Hepatic stellate cell (primary cell): ENCODE measurements at regions not wholly inside any gene's neighbourhood (a gene's known extent, or its start where the extent isn't known, plus 50 kb on each side); places are given as distances from the start of the nearest gene placed in this dataset.
A peak's percentile ranks its signal among the peaks of the same experiment; 100 is the strongest.

Source experiments
- DNase-seq: peaks from one replicate; pipeline ENCODE4 v3.0.0; 2011; ENCODE audit warnings: low spot score

DNA sequence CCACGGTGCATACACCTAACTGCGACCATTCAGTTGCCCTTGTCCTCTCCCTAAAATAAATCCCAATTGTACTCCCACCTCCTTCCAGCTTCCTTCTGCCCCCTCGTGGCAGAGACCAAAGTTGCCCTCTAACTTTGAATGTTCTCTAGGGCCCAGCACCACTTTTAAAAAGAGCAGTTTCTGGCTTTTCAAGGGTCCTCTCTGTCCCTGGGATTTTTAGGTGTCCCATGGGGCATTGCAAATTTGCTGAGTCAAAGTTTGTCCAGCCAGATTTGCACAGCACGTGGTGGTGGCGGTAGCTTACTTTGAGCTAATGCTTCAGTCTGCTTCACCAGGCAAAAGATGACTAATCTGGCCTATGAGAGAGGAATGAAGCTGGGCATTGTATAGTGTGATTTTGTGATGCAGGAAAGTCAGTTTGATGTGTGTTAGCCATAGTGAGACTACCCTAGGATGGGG lies 100.2 kb downstream of the PERP start:
- peak; percentile 30 for DNase-seq

DNA sequence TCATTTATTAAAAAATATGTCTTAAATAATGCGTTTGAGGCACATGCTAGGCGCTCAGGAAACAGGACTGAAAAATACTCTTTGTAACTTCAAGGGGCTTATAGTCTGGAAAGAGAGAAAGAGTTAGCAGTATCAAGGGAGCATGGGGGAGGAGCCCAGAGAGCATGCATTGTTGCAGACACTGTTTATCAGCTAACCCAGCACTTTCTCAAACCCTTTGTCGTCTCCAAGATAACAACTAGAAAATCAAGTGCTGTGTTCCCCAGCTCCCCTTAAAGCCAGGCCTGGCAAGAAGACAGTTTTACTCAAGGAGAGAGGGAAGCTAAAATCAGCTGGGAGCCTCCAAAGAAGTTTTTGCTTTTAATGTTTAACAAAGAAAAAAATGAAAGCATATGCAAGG lies 98.4 kb downstream of the PERP start:
- DNase-seq: no peak

DNA sequence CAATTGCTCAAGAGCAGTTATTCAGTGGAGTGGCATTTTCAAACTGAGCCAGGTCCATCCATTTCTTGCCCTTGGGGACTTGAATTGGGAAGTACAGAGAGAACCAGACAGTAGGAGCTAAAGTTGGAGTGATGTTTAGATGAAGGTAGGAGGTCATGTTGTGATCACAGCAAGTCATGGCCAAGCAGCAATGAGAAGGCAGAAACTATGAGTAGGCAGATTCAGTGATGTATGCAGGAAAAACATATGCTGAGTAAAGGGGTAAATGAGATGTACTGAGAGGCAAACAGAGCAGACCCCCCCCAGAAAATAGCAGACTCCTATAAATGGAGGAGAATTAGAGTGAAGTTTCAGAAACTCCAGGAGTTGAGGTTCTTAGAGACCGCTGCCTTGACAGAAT lies 95.8 kb downstream of the PERP start:
- no peak for DNase-seq

DNA sequence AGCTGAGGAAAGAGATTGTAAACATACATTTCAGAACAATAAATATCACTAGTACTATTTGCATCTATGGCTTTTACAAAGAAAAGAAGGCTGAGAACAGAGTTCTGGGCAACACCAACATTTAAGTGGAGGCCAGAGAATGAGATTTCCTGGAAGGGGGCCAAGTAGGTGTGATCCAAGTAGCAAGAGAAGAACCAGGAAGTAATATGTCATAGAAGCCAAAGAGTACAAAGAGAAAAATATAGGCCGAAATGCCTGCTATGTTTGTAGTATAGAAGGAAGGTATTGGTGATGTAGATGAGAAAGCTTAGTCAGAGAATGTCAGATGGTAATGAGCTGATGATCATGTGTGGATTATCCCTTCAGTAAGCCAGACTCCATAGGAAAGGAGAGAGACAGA lies 94.5 kb downstream of the PERP start:
- no peak for DNase-seq

DNA sequence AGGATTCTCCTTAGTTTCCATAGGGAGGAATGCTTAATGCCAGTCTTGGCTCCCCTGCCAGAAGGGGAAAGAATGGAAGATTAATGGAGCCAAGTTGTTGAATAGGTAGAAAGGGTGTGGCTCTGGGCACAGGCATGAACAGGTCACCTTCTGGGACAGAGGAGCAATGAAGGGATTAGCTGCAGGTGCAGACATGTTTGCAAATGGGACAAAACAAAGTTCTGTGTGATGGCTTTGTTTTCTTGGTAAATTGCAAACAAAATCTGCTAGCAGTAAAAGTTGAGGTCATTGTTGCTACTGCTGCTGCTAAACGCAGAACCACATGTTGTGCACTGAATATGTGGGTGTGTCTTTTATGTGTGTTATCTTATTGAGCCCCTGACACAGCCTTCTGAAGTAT lies 93.3 kb downstream of the PERP start:
- DNase-seq: no peak

DNA sequence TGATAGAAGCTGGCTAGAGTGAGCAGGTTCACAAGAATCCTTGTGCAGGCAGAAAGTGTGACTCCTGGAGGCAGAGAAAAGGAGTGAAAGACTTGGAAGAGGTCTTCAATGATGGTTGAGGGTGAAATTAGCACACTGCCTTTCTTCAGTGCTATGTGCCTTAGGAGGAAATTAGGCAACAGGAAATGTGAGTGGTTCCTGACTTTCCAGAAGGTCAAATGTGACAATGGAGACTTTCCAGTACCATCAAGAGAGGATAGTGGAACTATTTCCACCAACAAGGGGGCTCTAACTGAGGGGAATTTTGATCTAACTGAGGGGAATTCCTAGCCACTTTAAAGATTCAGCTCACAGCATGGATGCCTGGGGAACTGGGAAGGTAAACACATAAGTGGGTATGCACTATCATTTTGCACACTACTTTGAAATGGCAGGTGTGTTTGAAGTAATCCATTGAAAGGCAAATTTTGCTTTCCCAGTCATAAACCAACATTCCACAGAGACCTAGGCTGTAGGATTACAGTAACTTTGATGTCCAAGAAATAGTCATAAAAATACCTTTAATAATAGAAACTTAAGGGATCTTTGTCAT lies 90.0 kb downstream of the PERP start:
- DNase-seq: no peak

DNA sequence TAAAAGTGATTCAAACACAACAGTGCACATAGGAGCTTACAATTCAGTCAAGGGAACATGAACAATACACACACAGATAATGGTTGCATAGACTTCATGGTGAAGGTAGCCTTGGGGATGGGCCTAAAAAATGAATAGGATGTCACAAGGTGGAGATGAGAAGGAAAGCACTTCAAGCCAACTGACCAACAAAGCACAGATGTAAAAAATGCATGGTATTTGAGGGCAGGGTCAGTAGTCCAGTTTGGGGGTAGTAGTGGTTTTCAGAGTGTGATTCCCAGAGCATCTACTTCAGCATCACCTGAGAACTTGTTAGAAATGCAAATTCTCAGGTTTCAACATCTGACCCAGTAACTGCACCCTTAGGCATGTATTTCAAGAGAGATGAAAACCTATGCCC lies 88.9 kb downstream of the PERP start:
- DNase-seq: no peak

DNA sequence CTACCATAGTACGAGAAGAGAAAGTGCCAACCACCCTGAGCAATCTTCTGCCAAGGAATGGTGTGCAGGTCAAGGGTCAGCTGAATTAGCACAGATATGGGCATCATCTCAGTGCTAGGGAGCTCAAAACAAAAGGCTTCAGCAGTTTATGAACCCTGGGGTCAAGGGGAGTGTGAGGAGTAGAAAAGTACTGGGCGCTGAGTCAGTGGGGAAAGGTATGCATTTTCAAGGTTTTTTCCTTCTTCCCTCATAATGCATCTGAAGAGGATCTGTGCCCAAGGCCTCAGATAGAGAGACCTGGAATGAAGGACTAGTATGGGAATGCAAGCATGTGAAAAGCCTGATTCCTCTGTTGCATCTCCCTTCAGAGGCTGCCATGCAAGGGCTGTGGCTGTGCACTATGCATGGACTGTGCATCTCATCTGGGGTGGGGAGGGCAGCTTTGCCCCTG lies 81.7 kb downstream of the PERP start:
- no peak for DNase-seq

DNA sequence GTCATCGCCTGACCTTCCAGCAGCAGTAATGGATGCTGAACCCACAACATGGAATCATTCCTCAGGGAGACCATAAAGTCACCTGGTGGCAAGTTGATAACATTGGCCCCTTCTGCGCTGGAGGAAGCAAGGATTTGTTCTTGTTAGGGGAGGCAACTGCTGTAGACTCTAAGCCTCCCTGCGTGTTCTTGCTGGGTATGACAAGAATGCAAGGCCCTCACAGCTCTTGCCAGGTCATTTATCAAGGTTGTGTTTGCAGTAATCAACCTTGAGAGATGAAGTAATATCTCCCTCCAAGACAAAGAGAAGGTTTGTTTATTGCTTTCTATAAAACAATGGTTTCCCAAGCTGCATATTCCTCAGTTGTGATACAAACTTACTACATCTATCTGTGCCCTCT lies 80.9 kb downstream of the PERP start:
- DNase-seq: no peak

DNA sequence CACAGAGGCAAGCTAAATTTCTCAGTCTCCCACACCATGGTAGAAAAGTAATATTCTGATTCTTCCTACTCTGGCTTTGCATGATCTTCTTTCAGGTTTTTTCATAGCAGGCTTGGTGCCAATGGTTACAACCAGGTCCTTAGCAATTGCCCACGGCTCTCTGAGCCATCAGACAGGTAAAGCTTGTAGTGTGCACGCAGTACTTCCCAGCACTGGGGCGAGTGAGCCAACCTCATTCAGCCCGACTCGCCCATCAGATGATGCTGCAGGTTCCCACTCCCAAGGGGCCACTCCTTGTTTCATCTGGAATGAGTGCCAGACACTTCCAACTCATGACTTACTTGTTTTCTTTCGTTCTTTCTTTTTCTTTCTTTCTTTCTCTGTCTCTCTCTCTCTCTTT lies 78.3 kb downstream of the PERP start:
- no peak for DNase-seq

DNA sequence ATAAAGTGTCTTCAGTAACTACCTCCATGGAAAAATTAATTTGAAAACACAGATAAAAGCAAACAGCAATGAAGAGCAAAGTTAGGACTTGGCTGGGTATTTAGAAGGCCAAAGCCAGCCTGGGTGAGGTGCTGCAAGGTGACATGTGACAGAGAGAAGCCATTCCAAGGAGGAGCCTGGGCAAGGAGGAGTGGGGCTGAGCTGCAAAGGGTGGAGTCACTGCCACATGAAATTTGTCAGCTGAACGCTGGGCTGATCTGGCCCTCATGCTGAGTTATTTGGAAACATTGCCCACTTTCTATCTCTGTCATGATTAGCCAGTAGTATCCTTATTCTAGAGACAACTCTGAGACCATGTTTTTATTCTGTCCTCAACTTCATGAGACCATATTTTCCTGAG lies 76.3 kb downstream of the PERP start:
- no peak for DNase-seq

DNA sequence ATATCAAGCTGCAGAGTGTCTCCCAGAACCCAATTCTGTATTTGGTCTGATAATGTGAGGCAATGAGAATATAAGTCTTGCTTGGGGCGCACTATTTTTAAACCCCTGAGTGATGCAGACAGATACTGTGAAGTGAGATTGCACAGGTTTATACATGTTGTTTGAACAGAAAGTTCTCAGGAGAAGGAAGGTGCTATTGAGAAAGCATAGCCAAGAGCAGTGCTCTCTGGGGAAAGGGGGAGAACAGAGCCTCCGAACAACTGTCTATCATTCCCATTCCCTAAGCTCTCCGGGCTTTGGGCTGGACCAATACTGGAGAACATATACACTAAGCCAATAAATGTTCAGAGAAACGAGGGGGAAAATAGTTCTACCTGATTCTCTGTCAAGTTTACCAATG lies 75.8 kb downstream of the PERP start:
- no peak for DNase-seq

DNA sequence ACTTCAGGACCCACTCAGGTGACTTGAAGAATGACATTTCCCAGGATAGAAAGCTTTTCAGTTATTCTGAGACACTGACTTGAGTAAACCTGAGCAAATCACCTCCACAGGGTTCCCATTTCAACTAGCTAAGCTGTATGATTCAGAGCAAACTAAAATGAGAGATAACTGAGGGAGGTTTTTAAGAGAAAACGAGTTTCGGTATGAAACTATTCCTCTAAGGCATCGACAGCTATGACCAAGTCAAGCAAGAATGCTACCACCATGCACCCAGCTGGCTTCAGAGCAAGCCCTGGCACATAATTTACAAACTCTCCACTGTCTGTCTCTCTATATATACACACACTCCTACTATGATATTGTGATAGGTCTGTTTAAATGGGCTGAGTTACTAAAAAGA lies 75.4 kb downstream of the PERP start:
- no peak for DNase-seq

DNA sequence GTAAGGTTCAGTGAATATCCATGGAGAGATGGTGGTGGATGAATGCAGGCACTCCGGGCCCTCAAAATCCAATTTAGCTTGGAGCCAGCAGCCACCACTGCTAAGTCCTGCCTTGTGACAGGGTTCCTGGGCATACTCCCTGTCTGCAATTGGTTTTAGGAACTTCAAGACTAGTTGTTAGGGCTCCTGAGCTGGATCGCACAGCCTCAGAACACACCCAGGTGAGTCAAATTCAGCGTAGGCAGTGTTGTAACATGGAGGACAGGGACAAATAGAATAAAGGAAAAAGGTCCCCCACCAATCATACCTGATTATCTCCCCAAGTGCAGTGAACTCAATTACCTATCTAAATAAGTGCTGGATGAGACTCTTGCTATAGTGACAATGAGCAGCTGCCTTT lies 74.6 kb downstream of the PERP start:
- DNase-seq: no peak

DNA sequence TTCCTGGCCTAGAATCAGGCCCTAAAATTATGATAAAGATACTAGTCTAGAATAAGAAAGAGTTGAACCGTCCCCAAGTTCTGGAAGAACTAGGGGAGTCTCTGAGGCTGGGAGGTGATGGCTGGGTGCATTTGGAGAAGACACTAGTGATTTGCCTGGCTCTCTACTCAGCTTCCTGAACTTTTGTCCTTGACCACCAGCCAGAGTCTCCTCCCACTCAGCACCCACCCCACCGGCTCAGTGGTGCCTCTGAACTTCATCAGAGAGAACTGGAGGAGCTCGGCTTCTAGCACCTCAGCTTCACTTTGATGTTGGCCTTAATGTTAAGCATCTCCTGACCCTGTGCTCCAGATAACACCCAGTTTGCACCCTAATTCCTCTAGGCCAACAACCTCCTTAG lies 73.0 kb downstream of the PERP start:
- no peak for DNase-seq

DNA sequence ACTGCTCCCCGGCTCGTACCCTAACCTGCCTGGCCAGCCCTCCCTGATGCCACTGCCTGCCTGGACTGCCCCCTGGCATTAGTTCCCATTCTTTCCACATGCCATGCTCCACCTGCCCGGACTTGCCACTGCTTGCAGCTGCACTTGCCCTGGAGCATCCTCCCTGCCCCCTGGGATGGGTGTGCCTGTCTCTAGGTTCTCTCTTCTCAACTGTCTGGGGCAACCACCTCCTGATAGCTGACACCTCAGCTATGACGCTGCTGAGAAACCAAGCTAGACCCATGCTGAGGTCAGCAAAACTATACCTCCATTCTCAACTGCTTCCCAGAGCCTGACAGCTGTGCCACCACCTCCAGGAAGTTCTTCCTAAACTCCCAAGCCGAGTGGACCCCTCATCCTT lies 72.1 kb downstream of the PERP start:
- no peak for DNase-seq

DNA sequence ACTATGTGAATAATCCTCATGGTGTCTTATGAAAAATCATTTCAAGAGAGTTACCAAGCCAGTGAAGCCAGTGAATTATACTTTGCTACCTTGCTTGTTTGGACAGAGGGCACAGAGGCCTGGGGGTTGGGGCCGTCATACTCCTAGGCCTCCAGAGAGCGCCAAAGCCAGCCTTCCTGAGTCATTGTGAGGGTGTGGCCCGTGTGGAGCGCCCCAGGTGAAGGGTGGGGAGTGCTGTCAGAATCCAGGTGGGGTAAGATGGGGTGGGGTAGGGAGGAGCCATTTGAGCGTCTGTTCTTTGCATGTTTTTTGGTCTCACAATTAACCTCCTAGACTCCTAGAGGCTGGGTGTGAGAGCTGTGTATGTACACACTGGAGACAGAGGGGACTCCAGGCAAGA lies 71.1 kb downstream of the PERP start:
- no peak for DNase-seq

DNA sequence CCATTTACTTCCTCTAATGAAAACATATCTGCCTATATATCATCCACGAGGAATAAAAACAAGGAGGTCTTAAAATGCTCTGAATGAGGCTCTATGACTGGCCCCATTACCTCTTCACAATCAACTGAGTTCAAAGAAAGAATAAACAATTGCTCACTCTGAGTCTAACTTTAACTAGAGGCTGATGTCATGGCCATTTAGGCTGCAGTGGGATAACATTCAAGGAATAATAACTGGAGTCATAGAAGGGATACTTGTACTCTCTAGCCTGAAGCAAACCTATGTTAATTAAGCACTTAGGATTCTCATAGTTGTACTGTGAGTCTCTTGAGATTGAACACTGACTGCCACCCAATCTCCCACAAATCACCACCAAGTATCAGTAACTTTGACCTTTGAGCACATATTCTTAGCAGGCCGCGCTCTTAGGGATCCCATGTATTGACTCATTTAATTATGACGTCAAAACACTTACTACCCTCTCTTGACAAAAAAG lies 70.2 kb downstream of the PERP start:
- no peak for DNase-seq

DNA sequence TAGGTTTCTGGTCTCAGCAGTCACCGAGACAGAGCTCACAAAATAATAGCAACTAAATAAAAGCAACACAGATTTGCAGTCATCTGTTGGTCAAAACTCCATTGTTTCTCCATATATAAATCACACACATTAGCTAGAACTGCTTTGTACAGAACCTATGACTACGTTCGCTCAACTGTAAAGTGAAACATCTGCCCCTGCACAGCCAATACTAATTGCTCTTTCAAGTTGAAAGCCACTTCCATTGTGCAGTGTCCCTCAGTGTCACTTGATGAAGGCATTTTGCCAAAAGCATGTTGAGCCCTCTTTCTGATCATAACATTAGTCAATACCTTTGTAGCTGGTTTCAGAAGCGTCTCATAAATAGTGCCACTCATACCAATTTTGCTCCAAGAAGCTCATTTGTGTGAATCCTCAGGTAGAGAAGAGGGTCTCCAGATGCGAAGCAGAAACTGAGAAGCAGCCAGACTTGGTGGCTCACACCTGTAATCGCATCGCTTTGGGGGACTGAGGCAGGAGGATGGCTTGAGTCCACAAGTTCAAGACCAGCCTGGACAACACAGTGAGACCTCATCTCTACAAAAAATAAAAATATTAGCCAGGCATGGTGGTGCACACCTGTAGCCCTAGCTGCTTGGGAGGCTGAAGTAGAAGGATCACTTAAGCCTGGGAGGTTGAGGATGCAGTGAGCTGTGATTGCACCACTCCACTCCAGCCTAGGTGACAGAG lies 68.9 kb downstream of the PERP start:
- DNase-seq: no peak
